A172 (cell line): ENCODE measurements at regions not wholly inside any gene's neighbourhood (a gene's known extent, or its start where the extent isn't known, plus 50 kb on each side); places are given as distances from the start of the nearest gene placed in this dataset.
A peak's percentile ranks its signal among the peaks of the same experiment; 100 is the strongest.

Experiments
- DNase-seq: peaks from one replicate; pipeline ENCODE4 v3.0.0-alpha.2; 2015; ENCODE audit warnings: low spot score

DNA sequence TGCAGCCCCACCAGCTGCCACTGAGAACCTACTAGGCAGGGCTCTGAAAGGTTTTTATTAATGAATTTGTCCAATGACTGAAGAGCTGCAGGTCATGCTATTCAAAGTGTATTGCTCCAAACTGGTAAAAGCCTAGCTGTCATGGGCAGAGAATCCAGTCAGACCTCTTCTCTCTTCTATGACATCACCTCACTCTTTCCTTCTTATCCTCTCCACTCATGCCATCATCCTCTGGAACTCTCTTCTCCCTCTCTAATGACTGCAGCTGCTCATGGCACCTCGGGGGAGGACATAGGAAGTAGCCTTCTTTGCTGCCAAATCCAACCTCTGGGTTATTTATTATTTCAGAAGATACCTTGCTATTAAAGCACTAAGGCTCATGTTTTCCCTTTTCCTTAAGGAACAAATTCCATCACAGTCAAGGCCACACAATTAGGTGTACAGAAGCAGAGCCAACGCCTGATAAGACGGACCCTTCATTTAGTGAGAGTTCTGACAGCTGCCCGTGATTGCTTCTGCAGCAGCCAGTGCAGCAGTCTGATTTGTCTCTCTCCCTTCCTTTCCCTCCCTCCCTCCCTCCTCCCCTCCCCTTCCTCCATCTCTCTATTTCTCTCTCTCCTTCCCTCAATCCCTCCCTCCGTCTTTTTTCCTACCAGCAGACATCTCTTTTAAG, 87.0 kb upstream of the ONECUT1 start:
- no peak for DNase-seq

DNA sequence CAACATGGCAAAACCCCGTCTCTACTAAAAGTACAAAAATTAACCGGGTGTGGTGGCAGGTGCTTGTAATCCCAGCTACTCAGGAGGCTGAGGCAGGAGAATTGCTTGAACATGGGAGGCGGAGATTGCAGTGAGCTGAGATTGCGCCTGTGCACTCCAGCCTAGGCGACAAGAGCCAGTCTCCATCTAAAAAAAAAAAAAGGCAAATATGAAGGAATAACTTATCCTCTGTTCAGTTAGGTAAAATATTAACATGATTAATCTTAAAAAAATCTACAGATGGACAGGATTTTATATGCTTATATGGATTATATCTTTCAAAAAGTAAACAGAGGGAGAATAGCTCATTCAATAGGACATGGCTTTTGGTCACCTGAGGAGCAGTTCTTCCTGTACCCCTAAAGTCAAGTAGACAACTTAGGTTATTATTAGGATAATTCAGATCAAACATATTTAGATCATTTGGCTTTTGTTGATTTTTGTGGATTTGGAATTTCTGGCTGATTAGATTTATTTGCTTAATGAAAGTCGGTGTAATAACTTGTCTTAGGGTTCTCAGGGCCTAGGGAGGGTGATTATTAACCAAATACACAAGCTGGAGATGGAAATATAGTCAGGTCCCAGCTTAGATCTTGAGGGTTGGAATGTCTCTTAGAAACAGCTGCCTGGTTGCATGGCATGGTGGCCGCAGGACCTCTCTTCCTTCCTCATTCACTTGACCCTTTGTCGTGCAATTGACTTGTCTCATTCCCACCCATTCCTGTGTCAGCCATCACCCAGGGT, 82.1 kb upstream of the ONECUT1 start:
- DNase-seq, result no peak

DNA sequence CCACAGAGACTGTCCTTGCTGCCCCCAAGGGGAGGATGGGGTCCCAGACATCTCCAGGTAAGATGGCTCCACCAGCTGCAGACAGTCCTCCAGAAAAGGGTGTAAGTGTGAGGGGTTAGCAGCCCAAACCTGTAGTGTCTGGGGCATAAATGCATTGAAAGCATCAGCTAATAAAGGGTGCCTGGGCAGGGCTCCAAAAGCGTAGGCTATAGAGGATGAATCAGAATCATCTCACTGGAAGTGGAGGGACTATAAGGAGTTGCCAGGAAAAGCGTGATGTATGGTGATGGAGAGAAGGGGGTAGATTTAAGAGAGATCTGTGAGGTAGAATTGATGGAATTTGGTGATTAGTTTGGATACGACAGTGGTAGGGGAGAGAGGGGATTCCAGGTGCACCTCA, 79.9 kb upstream of the ONECUT1 start:
- no peak for DNase-seq

DNA sequence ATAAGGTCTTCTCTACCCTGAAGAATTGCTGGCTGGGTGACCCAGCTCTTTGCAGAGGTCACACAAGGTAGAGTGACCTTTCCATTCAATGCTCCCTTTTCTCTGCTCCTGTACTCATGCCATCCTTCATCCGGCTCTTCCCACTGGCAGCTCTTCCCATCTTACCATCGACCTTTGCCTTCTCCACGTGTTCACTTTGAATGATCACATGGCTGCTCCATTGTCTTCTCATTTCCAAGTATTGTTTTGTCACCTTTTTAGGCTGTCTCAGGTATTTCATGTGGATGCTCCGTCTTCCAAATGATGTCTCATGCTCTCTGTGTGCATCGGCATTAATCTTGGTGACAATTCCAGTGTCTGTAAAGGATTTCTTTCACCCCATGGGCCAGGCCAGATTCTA, 76.6 kb upstream of the ONECUT1 start:
- no peak for DNase-seq

DNA sequence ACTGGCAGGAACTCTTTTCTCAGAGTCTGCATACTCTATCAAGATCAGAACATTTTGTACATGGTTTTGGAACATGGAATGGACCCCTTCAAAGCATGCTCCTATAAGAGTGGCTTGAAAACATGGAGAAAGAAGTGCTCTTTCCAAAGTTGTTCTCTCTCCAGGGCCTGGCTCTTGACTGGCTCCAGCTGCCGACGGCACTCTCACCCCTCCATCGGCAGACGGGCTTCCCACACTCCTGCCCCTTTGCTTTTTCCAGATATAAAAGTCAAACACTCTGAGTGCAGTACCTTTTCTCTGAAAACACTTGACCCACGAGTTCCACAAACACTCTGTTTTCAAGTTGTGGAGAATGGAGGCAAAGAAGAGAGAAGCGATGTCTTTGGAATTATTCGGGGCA, 72.5 kb upstream of the ONECUT1 start:
- no peak for DNase-seq

DNA sequence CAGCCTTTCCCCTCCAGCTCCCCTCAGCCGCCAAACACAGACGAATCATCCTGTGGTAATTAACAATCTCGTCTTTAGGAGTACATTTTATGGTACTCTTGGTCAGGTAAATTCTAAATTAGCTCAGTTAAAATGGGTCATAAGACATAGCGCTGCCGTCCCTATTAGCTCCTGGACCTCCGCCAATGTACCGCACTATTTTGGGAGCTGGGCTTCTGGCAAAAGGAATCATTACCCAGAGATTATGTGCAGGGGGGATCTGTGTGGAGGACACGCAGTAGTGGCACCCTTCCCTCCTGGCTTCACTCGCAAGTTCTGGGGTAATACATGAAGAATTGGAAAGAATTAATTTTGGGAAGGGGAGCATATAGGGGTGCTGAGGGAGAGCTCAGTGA, 68.6 kb upstream of the ONECUT1 start:
- DNase-seq, result no peak

DNA sequence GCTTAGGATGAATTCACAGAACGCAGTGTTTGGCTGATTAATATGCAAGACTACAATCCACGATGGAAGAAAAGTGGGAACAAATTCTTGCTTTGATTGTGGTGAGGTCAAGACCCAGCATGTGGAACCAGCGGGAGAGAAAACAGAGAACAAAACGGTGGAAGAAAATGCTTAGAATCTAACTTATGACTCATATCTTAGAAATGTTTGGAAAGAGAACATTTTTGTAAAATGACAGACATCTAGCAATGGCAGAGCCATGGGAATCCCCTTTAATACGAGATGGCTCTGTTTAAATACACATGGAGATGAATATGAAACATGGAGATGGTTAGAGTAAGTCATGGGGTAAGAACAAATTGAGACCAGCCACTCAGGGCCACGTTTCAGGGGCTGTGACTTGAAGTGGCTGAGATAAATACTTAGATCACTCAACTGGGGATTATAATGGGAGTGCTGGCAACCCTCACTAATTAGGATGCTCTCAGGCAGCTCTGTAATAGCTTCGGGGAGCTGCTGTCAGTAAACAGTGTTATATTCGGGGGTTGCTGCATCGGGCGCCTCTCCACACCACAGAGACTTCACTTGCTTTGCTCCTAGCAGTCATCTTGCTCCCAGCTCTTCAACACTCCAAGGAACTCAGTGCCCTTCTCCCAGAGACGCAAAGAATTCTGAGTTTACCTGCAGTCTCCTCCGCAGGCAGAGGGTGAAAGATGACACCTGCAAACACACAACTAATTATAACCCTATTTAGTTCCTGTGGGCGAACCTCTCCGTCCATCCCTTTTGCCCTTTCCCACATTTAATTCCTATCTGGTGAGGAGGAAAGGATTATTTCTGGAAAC, 68.0 kb upstream of the ONECUT1 start:
- DNase-seq, result peak; percentile 55

DNA sequence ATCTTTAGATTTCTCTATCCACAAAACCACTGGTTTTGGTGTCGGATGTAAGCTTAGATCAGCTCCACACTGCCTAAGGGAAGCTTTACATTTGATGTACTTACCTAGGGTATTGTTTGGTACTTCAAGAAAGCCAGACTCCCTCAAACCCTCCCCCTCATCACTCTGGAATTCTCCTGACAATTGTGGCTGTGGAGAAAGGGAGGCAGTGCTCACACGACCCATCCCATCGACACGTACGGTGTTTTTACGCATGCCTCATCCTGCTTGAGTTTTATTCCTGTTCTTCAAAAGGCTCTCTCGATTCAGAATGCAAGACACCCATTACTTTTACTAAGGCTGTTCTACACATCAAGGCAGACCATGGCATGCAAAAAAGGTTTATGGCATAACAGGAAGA, 67.3 kb upstream of the ONECUT1 start:
- no peak for DNase-seq

DNA sequence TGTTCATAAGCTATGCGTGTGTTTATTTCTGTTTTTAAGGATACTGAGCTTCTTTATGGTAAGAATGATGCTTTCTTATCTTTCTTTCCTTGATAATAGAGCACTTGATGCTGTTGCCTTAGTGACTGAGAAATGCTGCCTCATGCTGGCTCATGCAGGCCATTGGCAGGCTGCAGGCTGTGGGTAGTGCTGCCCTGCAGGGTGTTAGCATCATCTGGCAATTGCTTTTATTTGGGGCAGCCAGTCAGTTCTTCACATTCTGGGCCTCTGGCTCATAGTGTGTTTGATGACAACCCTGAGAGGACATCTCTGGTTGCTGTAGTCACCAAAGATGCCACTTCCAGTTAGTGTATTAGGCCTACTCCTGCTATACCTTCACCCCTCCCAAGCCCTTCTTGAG, 66.2 kb upstream of the ONECUT1 start:
- no peak for DNase-seq

DNA sequence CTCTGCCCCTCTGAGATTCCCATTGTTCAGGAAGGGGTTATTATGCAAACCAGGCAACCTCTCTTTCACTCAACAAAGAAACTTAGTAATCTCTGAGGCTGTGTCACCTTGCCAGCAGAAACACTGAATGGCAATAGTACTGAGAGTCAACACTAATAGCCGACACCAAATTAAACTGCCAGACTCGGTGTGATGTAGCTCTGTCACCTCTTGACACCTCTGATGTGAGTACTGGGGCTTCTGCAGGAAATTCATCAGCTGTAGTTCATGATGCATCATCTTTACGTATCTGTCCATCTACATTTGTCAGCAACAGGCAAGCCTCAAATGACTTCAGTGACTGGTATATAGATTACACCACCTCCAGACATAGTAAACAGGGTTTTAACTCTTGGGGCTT, 65.0 kb upstream of the ONECUT1 start:
- DNase-seq, result no peak

DNA sequence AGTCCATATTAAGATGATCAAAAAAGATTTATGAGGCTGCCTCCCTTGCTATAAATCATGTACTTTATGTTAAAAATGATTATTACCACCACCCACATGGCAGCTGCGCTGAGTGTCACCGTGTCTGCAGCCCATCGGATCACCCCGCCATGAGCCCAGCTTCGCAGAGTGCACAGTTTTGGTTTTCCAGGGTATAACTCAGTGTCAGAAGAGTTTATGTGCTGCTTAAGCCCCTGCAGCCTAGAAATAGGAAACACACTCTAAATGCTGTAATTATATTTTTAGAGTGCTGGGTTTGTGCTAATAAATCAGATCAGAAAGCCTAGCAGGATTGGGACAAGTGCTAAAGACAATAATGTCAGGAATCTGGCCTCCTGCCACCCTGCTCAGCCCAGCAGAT, 54.7 kb upstream of the ONECUT1 start:
- DNase-seq, result no peak
